HG03571 (cell line): ENCODE measurements at regions not wholly inside any gene's neighbourhood (a gene's known extent, or its start where the extent isn't known, plus 50 kb on each side); places are given as distances from the start of the nearest gene placed in this dataset.

ENCODE experiments used
- ATAC-seq: cut with Tn5 transposase; IDR thresholded peaks from one replicate; pipeline ENCODE4 v1.9.1; 2021; ENCODE audit not compliant: unreplicated experiment

- ATAC-seq, result no peak
These were observed 87.8 kb downstream of the PMP22 start for GRCh38 chr17:15177343-15177742.

- ATAC-seq, result no peak
These were observed 89.8 kb downstream of the PMP22 start for GRCh38 chr17:15175356-15175755.

DNA sequence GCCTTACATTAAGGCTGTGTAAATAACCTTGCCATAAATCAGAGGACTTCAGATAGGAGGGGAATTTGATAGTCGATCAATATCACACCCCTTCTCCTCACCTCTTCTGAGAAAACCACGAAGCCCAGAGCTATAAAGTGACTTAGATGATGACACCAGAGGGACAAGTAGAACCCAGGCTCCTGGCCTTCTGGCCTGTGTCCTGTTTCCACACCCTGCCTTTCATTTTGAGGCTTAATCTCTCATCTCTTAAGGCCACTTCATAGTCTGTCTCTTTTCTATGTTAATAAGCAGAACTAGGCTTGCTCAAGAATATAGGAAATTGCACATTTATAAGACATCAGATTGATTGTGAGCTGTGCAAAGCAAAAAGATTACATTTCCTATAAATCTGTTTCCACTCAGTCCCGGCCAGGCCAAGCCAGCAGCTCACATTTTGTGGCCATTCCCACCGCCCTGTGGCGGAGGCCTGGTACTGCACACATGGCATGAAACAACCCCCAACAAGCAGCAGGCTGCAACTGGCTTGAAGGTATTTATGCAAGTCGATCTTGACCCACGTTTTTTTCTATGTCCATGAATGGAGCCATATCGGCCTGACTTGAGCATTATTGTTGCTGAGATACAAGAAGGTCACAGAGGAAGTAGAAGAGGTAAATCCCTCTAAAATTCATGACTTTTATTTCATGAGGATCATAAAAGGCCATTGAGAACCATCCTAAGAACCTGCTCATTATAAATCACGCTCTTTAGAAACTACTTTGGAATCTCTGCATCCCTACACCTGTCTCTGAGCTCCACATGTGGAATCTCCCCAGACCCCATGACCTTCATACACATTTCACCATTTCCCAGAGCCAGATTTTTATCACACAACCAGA lies 93.7 kb downstream of the PMP22 start:
- ATAC-seq, result no peak

- no peak for ATAC-seq
These were observed 95.5 kb downstream of the PMP22 start for GRCh38 chr17:15169676-15170075.

GRCh38 chr17:15168379-15168778 lies 96.7 kb downstream of the PMP22 start:
- ATAC-seq, result no peak

DNA sequence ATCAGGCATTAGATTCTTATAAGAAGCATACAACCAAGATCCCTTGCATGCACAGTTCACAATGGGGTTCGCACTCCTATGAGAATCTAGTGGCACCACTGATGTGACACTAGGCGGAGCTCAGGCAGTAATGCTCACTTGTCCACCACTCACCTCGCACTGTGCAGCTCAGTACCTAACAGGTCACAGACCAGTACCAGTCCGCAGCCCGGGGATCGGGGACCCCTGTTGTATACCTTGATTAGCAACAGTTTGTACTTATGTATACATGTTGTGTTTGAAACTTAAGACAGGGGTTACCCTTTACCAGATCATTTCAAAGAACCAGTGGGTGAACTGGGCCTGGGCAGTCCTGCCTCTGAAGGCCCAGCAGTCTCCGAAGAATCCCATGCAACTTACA lies 103.7 kb downstream of the PMP22 start:
- ATAC-seq, result no peak

- no peak for ATAC-seq
These were observed 108.1 kb downstream of the PMP22 start for GRCh38 chr17:15157051-15157450.

DNA sequence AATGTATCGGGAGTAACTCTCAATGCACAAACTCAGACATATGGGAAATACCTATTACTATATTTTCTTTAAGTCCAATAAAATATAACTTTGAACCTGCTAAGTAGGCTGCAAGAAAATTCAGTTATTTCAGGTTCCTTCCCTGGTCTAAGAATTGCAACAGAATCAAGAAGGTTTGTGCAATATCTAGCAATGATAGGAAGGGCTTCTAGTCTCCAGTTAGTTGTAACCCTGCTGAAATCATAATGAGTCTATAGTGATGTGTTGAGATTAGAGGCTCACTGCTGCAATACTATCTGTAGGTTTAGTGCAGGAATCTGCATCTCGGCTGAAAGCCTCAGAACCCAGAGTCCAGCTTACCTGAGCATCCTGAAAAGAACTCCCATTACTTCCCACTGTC lies 110.5 kb downstream of the PMP22 start:
- ATAC-seq, result no peak

DNA sequence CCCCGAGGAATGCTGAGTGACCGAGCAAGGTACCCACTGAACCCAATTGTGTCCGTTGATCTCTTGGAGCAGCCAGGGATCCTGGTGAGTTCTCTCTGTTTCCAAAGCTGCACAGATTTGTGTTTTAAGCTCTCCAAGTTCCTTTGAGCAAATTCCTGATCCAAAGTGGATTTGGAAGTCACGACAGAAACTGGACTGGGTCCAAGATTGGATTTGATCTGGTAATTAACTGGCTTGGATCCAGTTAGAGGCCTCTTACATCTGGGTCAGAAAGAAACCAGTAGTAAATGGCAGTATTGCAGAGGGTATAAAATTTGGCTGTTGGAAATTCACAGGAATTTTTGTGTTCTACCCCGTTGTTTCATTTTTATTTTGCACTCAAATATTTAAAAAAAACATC lies 119.5 kb downstream of the PMP22 start:
- ATAC-seq, result no peak

- no peak for ATAC-seq
These were observed 121.6 kb downstream of the PMP22 start for GRCh38 chr17:15143524-15143923.

GRCh38 chr17:15134363-15134762 lies 130.8 kb downstream of the PMP22 start:
- no peak for ATAC-seq

DNA sequence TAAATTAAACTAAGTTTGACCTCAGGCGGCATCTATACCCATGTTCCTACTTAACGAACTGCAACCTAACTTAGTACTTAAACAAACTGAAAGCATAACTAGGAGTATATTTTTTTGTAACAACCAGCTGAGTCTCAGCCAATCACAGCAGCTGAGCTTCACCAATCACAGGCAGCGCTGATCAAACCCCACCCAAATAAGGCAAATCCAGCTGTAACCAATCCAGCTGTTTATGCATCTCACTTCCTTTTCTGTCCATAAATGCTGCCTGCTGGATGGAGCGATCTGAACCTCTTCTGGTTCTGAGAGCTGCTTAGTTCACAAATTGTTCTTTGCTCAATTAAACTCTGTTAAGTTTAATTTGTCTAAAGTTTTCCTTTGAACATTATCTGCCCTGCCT lies 131.3 kb downstream of the PMP22 start:
- ATAC-seq, result no peak

DNA sequence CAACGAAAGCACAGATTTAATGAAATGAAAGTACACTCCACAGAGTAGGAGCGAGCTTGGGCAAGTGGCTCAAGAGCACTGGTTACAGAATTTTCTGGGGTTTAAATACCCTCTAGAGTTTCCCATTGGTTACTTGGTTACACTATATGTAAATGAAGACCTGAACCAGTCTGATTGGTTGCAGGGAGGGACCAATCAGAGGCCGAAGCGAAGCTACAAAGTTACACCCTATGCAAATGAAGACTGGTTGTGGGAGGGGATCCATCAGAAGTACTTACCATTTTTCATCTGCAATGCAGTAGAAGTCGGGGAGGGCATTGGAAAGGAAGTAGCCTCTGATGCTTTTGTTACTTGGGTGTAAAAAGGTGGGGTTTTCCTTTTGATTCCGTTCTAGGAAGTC lies 132.0 kb downstream of the PMP22 start:
- no peak for ATAC-seq

DNA sequence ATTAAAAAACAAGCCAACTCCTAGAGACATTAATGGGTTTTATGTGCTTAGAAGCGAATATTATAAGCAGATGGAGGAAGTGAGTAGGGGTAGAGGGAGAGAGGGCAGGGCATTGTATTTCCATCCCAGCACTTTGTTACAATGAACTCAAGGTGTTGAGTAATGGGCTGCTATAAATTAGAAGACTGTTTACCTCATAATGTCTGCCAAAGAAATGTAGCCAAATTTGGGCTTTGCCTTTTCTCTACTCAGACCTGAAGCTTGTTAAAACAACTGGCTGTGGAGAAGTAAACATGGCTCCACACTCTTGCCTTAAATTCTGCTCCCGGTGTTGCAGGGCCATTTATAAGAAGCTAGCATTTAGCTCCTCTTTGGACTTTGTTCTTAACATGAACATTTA lies 134.7 kb downstream of the PMP22 start:
- no peak for ATAC-seq

- ATAC-seq, result no peak
These were observed 135.1 kb downstream of the PMP22 start for GRCh38 chr17:15129986-15130385.

GRCh38 chr17:15124746-15125145 lies 140.4 kb downstream of the PMP22 start:
- no peak for ATAC-seq

- ATAC-seq, result no peak
These were observed 140.9 kb downstream of the PMP22 start for GRCh38 chr17:15124264-15124595.

GRCh38 chr17:15123593-15124263 lies 141.4 kb downstream of the PMP22 start:
- ATAC-seq, result no peak

DNA sequence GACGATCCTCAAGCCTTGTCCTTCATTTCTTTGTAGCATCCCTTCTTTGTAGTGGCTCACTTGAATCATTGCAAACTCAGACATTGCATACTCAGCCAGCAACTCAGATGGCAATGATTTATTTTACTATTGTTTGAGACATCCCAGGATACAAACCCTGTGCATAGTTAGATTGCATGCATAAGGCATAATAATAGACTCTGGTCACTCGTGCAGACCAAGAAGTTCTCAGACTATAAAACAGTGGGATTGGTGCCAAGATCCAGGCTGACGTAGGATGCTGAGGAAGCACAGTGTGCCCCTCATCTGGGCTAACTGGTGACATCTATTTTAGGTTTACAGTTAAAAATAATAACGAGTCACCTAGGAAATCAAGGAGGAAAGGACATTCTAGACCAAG lies 142.3 kb downstream of the PMP22 start:
- no peak for ATAC-seq

GRCh38 chr17:15121426-15121825 lies 143.7 kb downstream of the PMP22 start:
- no peak for ATAC-seq

DNA sequence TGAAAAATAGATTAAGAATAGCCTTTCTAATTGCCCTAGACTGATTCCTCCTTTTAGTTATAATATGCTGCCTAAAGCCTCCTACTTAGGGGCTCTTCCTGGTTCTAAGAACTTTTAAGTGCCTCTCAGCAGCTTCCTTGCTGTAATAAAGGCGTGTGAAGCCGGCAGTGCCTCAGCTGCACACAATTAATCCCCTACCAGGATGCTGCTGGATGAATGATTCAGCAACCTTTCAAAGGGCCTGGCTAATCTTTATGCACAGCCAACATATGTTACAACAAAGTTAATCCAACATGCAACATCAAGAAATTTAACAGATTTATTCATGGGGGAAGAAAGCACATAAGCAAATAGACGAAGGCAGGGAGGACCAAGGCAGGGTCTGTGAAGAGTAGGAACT lies 145.2 kb downstream of the PMP22 start:
- no peak for ATAC-seq

GRCh38 chr17:15117239-15117638 lies 147.9 kb downstream of the PMP22 start:
- no peak for ATAC-seq
